ENCODE measurements at regions not wholly inside any gene's neighbourhood (a gene's known extent, or its start where the extent isn't known, plus 50 kb on each side); places are given as distances from the start of the nearest gene placed in this dataset.

- TF ChIP-seq CTCF (IDR thresholded peaks at IDR 0.05) (no peak), EP300 (IDR thresholded peaks at IDR 0.05) (no peak), POLR2A (IDR thresholded peaks at IDR 0.05; ENCODE audit: low read depth) (no peak)
These were observed 55.9 kb upstream of the CLMN start for GRCh38 chr14:95375539-95376109.
